ENCODE measurements at regions not wholly inside any gene's neighbourhood (a gene's known extent, or its start where the extent isn't known, plus 50 kb on each side); places are given as distances from the start of the nearest gene placed in this dataset.

DNA sequence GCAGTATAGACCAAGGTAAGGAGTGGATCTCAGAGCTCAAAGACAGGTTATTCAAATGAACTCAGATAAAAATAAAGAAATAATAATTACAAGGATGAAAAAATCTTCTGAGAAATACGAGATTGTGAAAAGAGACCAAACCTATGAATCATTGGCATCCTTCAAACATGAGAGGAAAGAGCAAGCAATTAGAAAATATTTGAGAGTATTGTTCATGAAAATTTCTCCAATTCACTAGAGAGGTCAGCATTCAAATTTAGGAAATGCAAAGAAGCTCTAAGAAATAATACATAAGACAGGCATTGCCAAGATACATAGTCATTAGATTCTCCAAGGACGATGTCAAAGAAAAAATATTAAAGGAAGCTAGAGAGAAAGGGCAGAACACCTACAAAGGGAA lies 93.5 kb upstream of the GALNTL6 start:
- no peaks in the 10 kb centered on the region for H3K4me1 ChIP-seq (ENCODE audit: low read length)
- DNase-seq, result no peak
- H3K27ac ChIP-seq (ENCODE audit: low read length), result no peak overlapping the region
- H3K9me3 ChIP-seq (replicated peaks; ENCODE audit: insufficient read depth, low read length), result no peaks in the 10 kb centered on the region
- no peak overlapping the region for H3K4me3 ChIP-seq (ENCODE audit: low read length)
- no peaks in the 10 kb centered on the region for H4K20me1 ChIP-seq (ENCODE audit: insufficient read depth, low read length)
- no peak for TF ChIP-seq EZH2 (optimal IDR thresholded peaks at IDR 0.05; ENCODE audit: low read depth, low read length)
- TF ChIP-seq CTCF (IDR thresholded peaks at IDR 0.05; ENCODE audit: low read length), result no peak
- TF ChIP-seq EZH2phosphoT487 (IDR thresholded peaks at IDR 0.05; ENCODE audit: low read length), result no peak
- H3F3A ChIP-seq (ENCODE audit: insufficient read depth, low read length), result no peaks in the 10 kb centered on the region
- H3K9me2 ChIP-seq (replicated peaks; ENCODE audit: insufficient read depth, low read length), result no peaks in the 10 kb centered on the region
- no peaks in the 10 kb centered on the region for H3K27me3 ChIP-seq (replicated peaks; ENCODE audit: insufficient read depth, low read length)
- no peak overlapping the region for H2AFZ ChIP-seq (ENCODE audit: low read length)
- H3K79me2 ChIP-seq (ENCODE audit: low read length), result no peaks in the 10 kb centered on the region
- no peak overlapping the region for H3K9ac ChIP-seq (ENCODE audit: low read length)
- H3K36me3 ChIP-seq (replicated peaks; ENCODE audit: insufficient read depth, low read length), result no peaks in the 10 kb centered on the region
- no peak overlapping the region for H3K4me2 ChIP-seq (ENCODE audit: low read depth, low read length)

DNA sequence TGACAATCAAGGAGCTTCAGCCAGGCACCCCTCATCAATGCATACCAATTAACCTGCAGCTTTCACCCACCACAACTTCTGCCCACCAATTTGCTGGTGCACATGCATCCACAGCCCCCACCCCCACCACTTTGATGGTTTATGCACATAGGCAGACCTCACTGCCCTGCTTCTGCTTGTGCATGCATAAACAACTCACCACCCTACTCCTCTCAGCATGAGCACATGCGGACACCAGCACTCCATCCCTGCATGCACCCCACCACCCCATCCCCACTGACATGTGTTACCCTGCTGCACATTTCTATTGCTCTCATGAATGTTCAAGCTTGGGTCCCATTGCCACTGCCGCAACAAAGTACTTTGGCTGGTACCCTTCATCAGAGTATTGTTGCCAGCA lies 94.5 kb upstream of the GALNTL6 start:
- no peak overlapping the region for H3K4me3 ChIP-seq (ENCODE audit: low read length)
- H3K27ac ChIP-seq (ENCODE audit: low read length), result no peak overlapping the region
- no peaks in the 10 kb centered on the region for H3K36me3 ChIP-seq (replicated peaks; ENCODE audit: insufficient read depth, low read length)
- no peak overlapping the region for H2AFZ ChIP-seq (ENCODE audit: low read length)
- H3K27me3 ChIP-seq (replicated peaks; ENCODE audit: insufficient read depth, low read length), result no peaks in the 10 kb centered on the region
- no peaks in the 10 kb centered on the region for H3K4me1 ChIP-seq (ENCODE audit: low read length)
- no peaks in the 10 kb centered on the region for H3K9me2 ChIP-seq (replicated peaks; ENCODE audit: insufficient read depth, low read length)
- H3K4me2 ChIP-seq (ENCODE audit: low read depth, low read length), result no peak overlapping the region
- no peaks in the 10 kb centered on the region for H3F3A ChIP-seq (ENCODE audit: insufficient read depth, low read length)
- no peaks in the 10 kb centered on the region for H4K20me1 ChIP-seq (ENCODE audit: insufficient read depth, low read length)
- DNase-seq, result no peak
- H3K9ac ChIP-seq (ENCODE audit: low read length), result no peak overlapping the region
- H3K9me3 ChIP-seq (replicated peaks; ENCODE audit: insufficient read depth, low read length), result no peaks in the 10 kb centered on the region
- no peak for TF ChIP-seq CTCF (IDR thresholded peaks at IDR 0.05; ENCODE audit: low read length)
- no peak for TF ChIP-seq EZH2phosphoT487 (IDR thresholded peaks at IDR 0.05; ENCODE audit: low read length)
- TF ChIP-seq EZH2 (optimal IDR thresholded peaks at IDR 0.05; ENCODE audit: low read depth, low read length), result no peak
- no peaks in the 10 kb centered on the region for H3K79me2 ChIP-seq (ENCODE audit: low read length)

DNA sequence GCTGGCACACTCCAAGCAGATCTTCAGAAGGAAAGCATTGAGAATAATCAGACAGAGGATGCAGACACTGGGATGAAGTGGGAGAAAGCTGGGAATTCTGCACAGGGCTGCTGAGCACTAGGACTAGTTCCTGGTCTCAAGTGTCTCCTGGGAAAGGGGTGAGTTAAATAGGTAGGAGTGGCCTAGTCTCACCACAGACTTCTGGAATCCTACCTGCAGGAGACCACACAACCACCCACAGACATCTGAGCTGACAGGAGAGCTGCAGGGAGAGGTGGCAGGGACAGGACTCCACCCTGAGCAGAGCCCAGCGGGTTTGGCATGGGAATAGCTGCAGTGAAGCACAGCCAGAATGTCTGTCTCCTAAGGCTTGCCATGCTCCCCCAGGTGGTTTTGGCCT lies 95.1 kb upstream of the GALNTL6 start:
- Histone ChIP-seq H4K20me1 (ENCODE audit: insufficient read depth, low read length) (no peaks in the 10 kb centered on the region), H3K27me3 (replicated peaks; ENCODE audit: insufficient read depth, low read length) (no peaks in the 10 kb centered on the region), H3F3A (ENCODE audit: insufficient read depth, low read length) (no peaks in the 10 kb centered on the region), H3K4me1 (ENCODE audit: low read length) (no peaks in the 10 kb centered on the region), H3K4me3 (ENCODE audit: low read length) (no peak overlapping the region), H3K9me3 (replicated peaks; ENCODE audit: insufficient read depth, low read length) (no peaks in the 10 kb centered on the region), H2AFZ (ENCODE audit: low read length) (no peak overlapping the region), H3K4me2 (ENCODE audit: low read depth, low read length) (no peak overlapping the region), H3K79me2 (ENCODE audit: low read length) (no peaks in the 10 kb centered on the region), H3K9ac (ENCODE audit: low read length) (no peak overlapping the region), H3K36me3 (replicated peaks; ENCODE audit: insufficient read depth, low read length) (no peaks in the 10 kb centered on the region), H3K9me2 (replicated peaks; ENCODE audit: insufficient read depth, low read length) (no peaks in the 10 kb centered on the region), H3K27ac (ENCODE audit: low read length) (no peak overlapping the region)
- no peak for DNase-seq
- TF ChIP-seq EZH2phosphoT487 (IDR thresholded peaks at IDR 0.05; ENCODE audit: low read length) (no peak), EZH2 (optimal IDR thresholded peaks at IDR 0.05; ENCODE audit: low read depth, low read length) (no peak), CTCF (IDR thresholded peaks at IDR 0.05; ENCODE audit: low read length) (no peak)
